Tibial nerve (tissue), 4 donors: ENCODE measurements at regions not wholly inside any gene's neighbourhood (a gene's known extent, or its start where the extent isn't known, plus 50 kb on each side); places are given as distances from the start of the nearest gene placed in this dataset.

ENCODE experiments used
- DNase-seq, 2 donors: peaks; one replicate each; pipeline ENCODE4 v3.0.0-alpha.2; 2019; ENCODE audit warnings: low spot score in 2 of 2
- H3K27ac ChIP-seq, 4 donors: fragments of 200-600 bp; sonication (generic) in 3 of 4; one replicate each; pipeline ENCODE4 v1.5.1; 2017 to 2019; ENCODE audit warnings: mild to moderate bottlenecking in 1 of 4
- H3K27me3 ChIP-seq, 2 donors: fragments of 200-600 bp; sonication (generic) in 1 of 2; one replicate each; pipeline versions ENCODE4 v1.5.1 to v1.6.0; 2017 to 2019
- H3K36me3 ChIP-seq, 3 donors: fragments of 200-600 bp; sonication (generic); one replicate each; pipeline ENCODE4 v1.5.1; 2018 to 2019
- H3K4me1 ChIP-seq, 4 donors: fragments of 200-600 bp; sonication (generic) in 3 of 4; one replicate each; pipeline ENCODE4 v1.5.1; 2017 to 2019
- H3K4me3 ChIP-seq, 4 donors: fragments of 200-600 bp; sonication (generic) in 3 of 4; one replicate each; pipeline ENCODE4 v1.5.1; 2017 to 2019; ENCODE audit warnings: mild to moderate bottlenecking in 1 of 4, moderate library complexity in 1 of 4
- H3K9me3 ChIP-seq, 4 donors: fragments of 200-600 bp; sonication (generic) in 3 of 4; one replicate each; pipeline ENCODE4 v1.5.1; 2017 to 2019
- EP300 ChIP-seq, 2 donors: sonication (generic); formaldehyde crosslinking; IDR thresholded peaks; one replicate each; pipeline ENCODE4 v1.6.1; 2017; ENCODE audit warnings: antibody characterized with exemption in 2 of 2, mild to moderate bottlenecking in 1 of 2
- POLR2A ChIP-seq, 2 donors: fragments of 450-650 bp; IDR thresholded peaks; one replicate each; pipeline ENCODE4 v1.6.1; 2017; ENCODE audit warnings: antibody characterized with exemption in 2 of 2, mild to moderate bottlenecking in 2 of 2, moderate library complexity in 2 of 2
- WGBS, 2 donors: methylation state at CpG; one replicate each; pipeline ENCODE4 v1.1.5; 2018; 5-methylcytosine and 5-hydroxymethylcytosine counted together
- TF ChIP-seq, protein P1 (sequence below), 5 experiments: fragments of 200-600 bp in 3 of 5; fragments of 450-650 bp in 2 of 5; sonication (generic) in 3 of 5; IDR thresholded peaks; one replicate each; pipeline ENCODE4 v1.5.1; 2016 to 2019; ENCODE audit warnings: antibody characterized with exemption in 5 of 5, mild to moderate bottlenecking in 3 of 5, moderate library complexity in 2 of 5

DNA sequence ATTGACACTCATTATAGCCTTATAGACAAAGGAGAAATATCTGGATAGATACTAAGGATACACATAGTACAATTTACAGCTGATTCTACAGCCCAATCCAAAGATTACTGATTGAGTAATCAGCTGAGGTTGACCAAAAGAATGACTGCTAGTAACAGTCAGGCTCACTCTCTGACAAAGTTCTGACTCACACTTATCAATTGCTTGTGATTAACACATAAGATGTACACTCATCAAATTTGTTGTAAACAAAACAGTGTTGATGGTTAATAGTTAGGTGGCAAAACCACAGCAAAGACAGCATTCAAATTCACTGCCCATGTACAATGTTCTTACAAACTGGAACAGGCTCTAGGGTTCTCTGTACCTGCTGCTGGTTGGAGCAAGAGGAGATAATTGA is 422.7 kb downstream of the TLE1 start:
- Histone ChIP-seq H3K9me3 (peaks cover 0 to 13% (median 0%) of the 10 kb centered on the region in 4 donors), H3K4me1 (peaks cover 0 to 5% (median 0%) of the 10 kb centered on the region in 4 donors), H3K4me3 (no peak overlapping the region), H3K27ac (no peak overlapping the region), H3K36me3 (no peaks in the 10 kb centered on the region), H3K27me3 (no peaks in the 10 kb centered on the region)
- TF ChIP-seq, protein P1, sequence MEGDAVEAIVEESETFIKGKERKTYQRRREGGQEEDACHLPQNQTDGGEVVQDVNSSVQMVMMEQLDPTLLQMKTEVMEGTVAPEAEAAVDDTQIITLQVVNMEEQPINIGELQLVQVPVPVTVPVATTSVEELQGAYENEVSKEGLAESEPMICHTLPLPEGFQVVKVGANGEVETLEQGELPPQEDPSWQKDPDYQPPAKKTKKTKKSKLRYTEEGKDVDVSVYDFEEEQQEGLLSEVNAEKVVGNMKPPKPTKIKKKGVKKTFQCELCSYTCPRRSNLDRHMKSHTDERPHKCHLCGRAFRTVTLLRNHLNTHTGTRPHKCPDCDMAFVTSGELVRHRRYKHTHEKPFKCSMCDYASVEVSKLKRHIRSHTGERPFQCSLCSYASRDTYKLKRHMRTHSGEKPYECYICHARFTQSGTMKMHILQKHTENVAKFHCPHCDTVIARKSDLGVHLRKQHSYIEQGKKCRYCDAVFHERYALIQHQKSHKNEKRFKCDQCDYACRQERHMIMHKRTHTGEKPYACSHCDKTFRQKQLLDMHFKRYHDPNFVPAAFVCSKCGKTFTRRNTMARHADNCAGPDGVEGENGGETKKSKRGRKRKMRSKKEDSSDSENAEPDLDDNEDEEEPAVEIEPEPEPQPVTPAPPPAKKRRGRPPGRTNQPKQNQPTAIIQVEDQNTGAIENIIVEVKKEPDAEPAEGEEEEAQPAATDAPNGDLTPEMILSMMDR (IDR thresholded peaks at IDR 0.05), result no peak
- TF ChIP-seq EP300 (IDR thresholded peaks at IDR 0.05), result no peak
- no peak for TF ChIP-seq POLR2A (IDR thresholded peaks at IDR 0.05)
- no peak for DNase-seq

DNA sequence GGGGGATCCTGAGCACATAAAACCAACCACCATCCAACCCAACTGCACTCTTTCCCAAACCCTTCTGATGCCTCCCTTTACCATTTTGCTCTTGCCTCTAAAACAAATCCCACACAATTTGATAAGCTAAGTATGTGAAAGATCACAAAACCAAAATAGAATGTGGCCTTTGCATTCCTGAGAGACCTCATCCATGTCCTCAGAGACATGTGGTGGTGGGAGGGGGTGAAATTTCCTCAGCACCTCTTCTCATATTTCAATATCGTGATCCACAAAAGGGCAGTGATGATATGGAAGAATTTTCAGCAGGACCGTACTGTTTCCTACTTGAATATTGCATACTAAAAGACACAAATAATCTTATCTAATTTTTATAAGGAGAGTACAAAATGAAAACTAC is 423.3 kb downstream of the TLE1 start:
- Histone ChIP-seq H3K27ac (no peak overlapping the region), H3K4me3 (no peak overlapping the region), H3K27me3 (no peaks in the 10 kb centered on the region), H3K4me1 (peaks cover 0 to 5% (median 0%) of the 10 kb centered on the region in 4 donors), H3K9me3 (peaks cover 0 to 17% (median 0%) of the 10 kb centered on the region in 4 donors), H3K36me3 (no peaks in the 10 kb centered on the region)
- TF ChIP-seq, protein P1 (IDR thresholded peaks at IDR 0.05), result no peak
- TF ChIP-seq POLR2A (IDR thresholded peaks at IDR 0.05), result no peak
- no peak for TF ChIP-seq EP300 (IDR thresholded peaks at IDR 0.05)
- 56 to 76% methylated on average over 2 of the region's 2 CpGs for WGBS, 2 donors
- DNase-seq, result no peak

DNA sequence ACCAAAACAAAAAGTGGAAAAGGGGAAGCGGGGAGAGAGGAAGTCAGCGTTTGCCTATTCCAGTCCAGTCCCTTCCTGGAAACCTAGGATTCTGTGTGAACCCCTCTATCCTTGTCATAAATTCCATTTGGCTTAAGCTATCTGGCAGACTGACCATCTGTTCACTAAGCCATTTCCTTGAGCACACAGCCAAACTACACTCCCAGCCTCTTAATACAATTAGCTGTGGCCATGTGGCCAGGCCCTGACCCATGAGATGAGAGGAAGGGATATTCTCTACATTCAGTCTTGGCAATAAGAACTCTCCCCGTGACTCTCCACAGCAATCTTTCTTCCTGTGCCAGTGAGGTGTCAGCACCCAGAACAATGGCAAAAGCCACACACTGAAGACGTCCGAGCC is 424.8 kb downstream of the TLE1 start:
- Histone ChIP-seq H3K27me3 (no peaks in the 10 kb centered on the region), H3K36me3 (no peaks in the 10 kb centered on the region), H3K27ac (no peak overlapping the region), H3K9me3 (peaks cover 0 to 15% (median 0%) of the 10 kb centered on the region in 4 donors), H3K4me3 (no peak overlapping the region), H3K4me1 (peaks cover 0 to 5% (median 0%) of the 10 kb centered on the region in 4 donors)
- WGBS, 2 donors, result 65 to 70% methylated on average over 5 of the region's 5 CpGs
- DNase-seq, result no peak
- no peak for TF ChIP-seq EP300 (IDR thresholded peaks at IDR 0.05)
- TF ChIP-seq POLR2A (IDR thresholded peaks at IDR 0.05), result no peak

DNA sequence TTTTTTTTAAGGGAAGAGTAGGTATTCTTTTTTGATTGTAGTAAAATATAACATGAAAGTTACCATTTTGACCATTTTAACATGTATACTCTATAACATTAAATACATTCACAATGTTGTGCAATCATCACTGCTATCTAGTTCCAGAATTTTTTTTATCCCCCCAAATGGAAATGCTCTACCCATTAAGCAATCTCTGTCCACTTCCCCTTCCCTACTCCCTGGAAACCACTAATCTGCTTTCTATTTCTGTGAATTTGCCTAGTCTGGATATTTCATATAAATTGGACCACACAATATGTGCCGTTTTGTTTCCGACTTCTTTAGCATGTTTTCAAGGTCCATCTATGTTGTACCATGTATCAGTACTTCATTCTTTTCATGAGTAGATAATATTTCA is 429.5 kb downstream of the TLE1 start:
- no peak overlapping the region for H3K4me3 ChIP-seq
- H3K9me3 ChIP-seq, result peaks cover 0 to 12% (median 0%) of the 10 kb centered on the region in 4 donors
- H3K27me3 ChIP-seq, result no peaks in the 10 kb centered on the region
- H3K27ac ChIP-seq, result no peak overlapping the region
- H3K36me3 ChIP-seq, result no peaks in the 10 kb centered on the region
- WGBS, 2 donors, result 88 to 98% methylated on average over 2 of the region's 2 CpGs
- no peak for TF ChIP-seq POLR2A (IDR thresholded peaks at IDR 0.05)
- TF ChIP-seq EP300 (IDR thresholded peaks at IDR 0.05), result no peak
- TF ChIP-seq, protein P1 (IDR thresholded peaks at IDR 0.05), result no peak
- peaks cover 0 to 5% (median 0%) of the 10 kb centered on the region in 4 donors for H3K4me1 ChIP-seq
- no peak for DNase-seq

DNA sequence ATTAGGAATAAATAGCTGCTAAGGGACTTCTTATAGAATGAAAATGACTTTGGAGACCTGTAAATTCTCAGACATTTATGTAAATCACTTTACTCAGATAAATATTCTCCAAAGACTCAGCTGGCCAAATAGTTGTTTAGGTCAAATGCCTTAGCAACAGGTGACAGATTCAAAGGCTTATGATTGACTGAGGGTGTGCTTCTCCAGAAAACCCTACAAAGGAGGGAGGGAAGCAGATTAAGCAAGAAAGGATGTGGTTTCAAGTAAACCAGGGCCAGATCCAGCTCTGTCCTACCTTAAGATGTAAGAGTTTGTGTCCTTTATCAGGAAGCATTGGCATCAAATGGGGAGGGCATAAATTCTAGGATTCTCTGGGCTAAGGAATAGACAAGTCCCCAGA is 433.0 kb downstream of the TLE1 start:
- Histone ChIP-seq H3K4me3 (no peak overlapping the region), H3K36me3 (no peaks in the 10 kb centered on the region), H3K4me1 (no peaks in the 10 kb centered on the region), H3K27ac (no peak overlapping the region), H3K9me3 (peaks cover 0 to 6% (median 0%) of the 10 kb centered on the region in 4 donors), H3K27me3 (no peaks in the 10 kb centered on the region)
- TF ChIP-seq, protein P1 (IDR thresholded peaks at IDR 0.05), result no peak
- TF ChIP-seq POLR2A (IDR thresholded peaks at IDR 0.05) (no peak), EP300 (IDR thresholded peaks at IDR 0.05) (no peak)
- DNase-seq, result no peak

DNA sequence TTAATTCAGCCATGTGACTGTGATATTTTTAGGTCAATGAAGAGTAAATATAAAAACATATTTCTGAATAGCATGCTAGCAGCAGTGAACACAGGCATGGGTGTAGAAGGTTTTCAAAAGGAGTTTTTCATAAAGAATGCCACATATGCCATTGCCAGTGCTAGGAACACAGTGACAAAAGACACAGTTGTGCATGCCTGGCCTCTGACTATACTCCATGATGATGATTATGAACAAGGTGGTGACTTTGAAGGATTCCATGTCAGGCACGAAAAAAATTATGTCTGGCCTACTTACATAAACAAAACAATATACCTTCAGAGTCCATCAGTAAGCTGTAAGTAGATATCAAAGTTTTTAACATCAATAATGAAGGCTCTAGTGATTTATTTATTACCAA is 438.7 kb downstream of the TLE1 start:
- 66 to 74% methylated on average over 1 of the region's 1 CpG for WGBS, 2 donors
- TF ChIP-seq, protein P1 (IDR thresholded peaks at IDR 0.05), result no peak
- DNase-seq, result no peak

More for the DNA sequence above, 438.7 kb downstream of the TLE1 start:
- Histone ChIP-seq H3K27ac (no peak overlapping the region), H3K9me3 (peaks cover 0 to 7% (median 0%) of the 10 kb centered on the region in 4 donors), H3K36me3 (no peaks in the 10 kb centered on the region), H3K4me3 (no peak overlapping the region), H3K27me3 (no peaks in the 10 kb centered on the region), H3K4me1 (no peaks in the 10 kb centered on the region)
